HepG2 (cell line): ENCODE measurements at regions not wholly inside any gene's neighbourhood (a gene's known extent, or its start where the extent isn't known, plus 50 kb on each side); places are given as distances from the start of the nearest gene placed in this dataset.

ENCODE experiments used
- ATAC-seq: fragments of 200-7000 bp; cut with Tn5 transposase; 3 replicates; pipeline ENCODE4 v1.9.1; 2020; ENCODE audit warnings: mild to moderate bottlenecking, moderate library complexity
- BruUV-seq: library from RNA; stranded (reverse); fragments of 400-500 nt; replicated peaks from 2 replicates; lab custom pipeline; 2021; lab: Mats Ljungman, UMichigan
- CTCF ChIA-PET: fragments of 300-600 bp; formaldehyde crosslinking; extraction: SDS; loops from one replicate; lab custom pipeline; 2021; ENCODE audit warnings: low total read pairs, inconsistent platforms, low intra/inter-chr PET ratio; lab: Yijun Ruan, JAX
- POLR2A ChIA-PET: fragments of 350-600 bp; sonication (Branson Sonifier 250); formaldehyde crosslinking; loops from one replicate; lab custom pipeline; 2020; ENCODE audit warnings: antibody characterized with exemption, inconsistent platforms; lab: Yijun Ruan, JAX
- DNase-seq: peaks from one replicate; pipeline ENCODE4 v3.0.0-alpha.2; 2015; ENCODE audit warnings: low spot score
- FAIRE-seq: peaks from 3 replicates; lab custom pipeline; 2011; peaks lifted over from hg19 to GRCh38; lab: Jason Lieb, UNC
- H2AFZ ChIP-seq: one replicate; pipeline ENCODE4 v1.6.1; 2011; ENCODE audit warnings: low read length, inconsistent platforms
- H3K27ac ChIP-seq: fragments of 300-600 bp; 3 replicates; pipeline ENCODE4 v1.8.0; 2011; ENCODE audit warnings: mixed run types, mild to moderate bottlenecking, mixed read lengths, low read length, inconsistent platforms; ENCODE audit not compliant: insufficient read depth; ENCODE audit errors: extremely low read length
- H3K27me3 ChIP-seq, 2 experiments: fragments of 200-600 bp in 1 of 2; 2 replicates in 1 of 2; 3 replicates in 1 of 2; pipeline versions ENCODE4 v1.6.0 to v1.8.0; 2011; ENCODE audit warnings: low read length in 2 of 2, mild to moderate bottlenecking in 2 of 2, moderate library complexity in 2 of 2, inconsistent platforms in 1 of 2; ENCODE audit not compliant: insufficient read depth in 2 of 2, control insufficient read depth in 1 of 2
- H3K36me3 ChIP-seq, 2 experiments: fragments of 200-600 bp in 1 of 2; replicated peaks in 1 of 2; 2 replicates in 1 of 2; 3 replicates in 1 of 2; pipeline versions ENCODE4 v1.5.1 to v1.8.0; 2011; ENCODE audit warnings: low read length in 2 of 2, inconsistent platforms in 1 of 2; ENCODE audit not compliant: insufficient read depth in 2 of 2, control insufficient read depth in 1 of 2
- H3K4me1 ChIP-seq: 2 replicates; pipeline ENCODE4 v1.5.1; 2012; ENCODE audit warnings: low read length, inconsistent platforms; ENCODE audit not compliant: insufficient read depth
- H3K4me2 ChIP-seq: 2 replicates; pipeline ENCODE4 v1.6.0; 2011; ENCODE audit warnings: low read depth, low read length, inconsistent platforms
- H3K4me3 ChIP-seq, 3 experiments: fragments of 200-600 bp in 1 of 3; sonication (generic), shearing (Covaris generic) in 1 of 3; replicated peaks in 1 of 3; 2 replicates each; pipeline ENCODE4 v1.5.1; 2011 to 2016; ENCODE audit warnings: low read length in 3 of 3, inconsistent platforms in 2 of 3, low read depth in 2 of 3, mild to moderate bottlenecking in 2 of 3, control low read depth in 1 of 3, mixed read lengths in 1 of 3; ENCODE audit not compliant: insufficient read depth in 1 of 3
- H3K79me2 ChIP-seq: one replicate; pipeline ENCODE4 v1.6.1; 2011; ENCODE audit warnings: low read length, inconsistent platforms; ENCODE audit not compliant: insufficient read depth
- H3K9ac ChIP-seq: 2 replicates; pipeline ENCODE4 v1.6.0; 2011; ENCODE audit warnings: mild to moderate bottlenecking, low read depth, low read length, inconsistent platforms; ENCODE audit not compliant: insufficient read depth
- H3K9me3 ChIP-seq: 2 replicates; pipeline ENCODE4 v1.5.1; 2012; ENCODE audit warnings: mild to moderate bottlenecking, low read length
- H4K20me1 ChIP-seq: 2 replicates; pipeline ENCODE4 v1.6.0; 2011; ENCODE audit warnings: inconsistent platforms, mild to moderate bottlenecking, low read length, moderate library complexity; ENCODE audit not compliant: insufficient read depth
- EHMT2 ChIP-seq: fragments of 200-600 bp; sonication (generic); IDR thresholded peaks from 2 replicates; pipeline ENCODE4 v1.7.0; 2017; ENCODE audit warnings: antibody characterized with exemption, low read depth, low read length, borderline replicate concordance
- IRF2 ChIP-seq: IDR thresholded peaks from 2 replicates; pipeline ENCODE4 v1.6.1; 2018; ENCODE audit warnings: missing genetic modification reagents, missing compliant biosample characterization
- MZF1 ChIP-seq: sonication (generic); formaldehyde crosslinking; IDR thresholded peaks from 2 replicates; pipeline ENCODE4 v1.8.1; 2023; ENCODE audit warnings: mild to moderate bottlenecking, missing genetic modification reagents, borderline replicate concordance
- NR2C2 ChIP-seq: sonication (generic); formaldehyde crosslinking; IDR thresholded peaks from 2 replicates; pipeline ENCODE4 v1.4.0; 2020; ENCODE audit warnings: missing genetic modification reagents, mild to moderate bottlenecking, moderate library complexity, borderline replicate concordance
- SIX1 ChIP-seq: sonication (generic); formaldehyde crosslinking; IDR thresholded peaks from 2 replicates; pipeline ENCODE4 v1.4.0; 2020; ENCODE audit warnings: missing genetic modification reagents, borderline replicate concordance
- ZNF160 ChIP-seq: sonication (generic); formaldehyde crosslinking; IDR thresholded peaks from 2 replicates; pipeline ENCODE4 v1.8.0; 2022; ENCODE audit warnings: mild to moderate bottlenecking, inconsistent platforms, missing genetic modification reagents
- ZNF605 ChIP-seq: sonication (generic); formaldehyde crosslinking; IDR thresholded peaks from 2 replicates; pipeline ENCODE4 v1.8.0; 2022; ENCODE audit warnings: mild to moderate bottlenecking, missing genetic modification reagents
- WGBS: methylation state at CpG from one replicate; pipeline ENCODE4 v1.1.6; 2017; ENCODE audit warnings: low lambda C conversion rate; 5-methylcytosine and 5-hydroxymethylcytosine counted together
- in situ Hi-C: cut with HindIII; loops from 2 replicates; pipeline ENCODE4 v1.10.0; 2017; ENCODE audit warnings: low pct_unique_long_range_greater_than_20kb; ENCODE audit not compliant: extremely low pct_ligation_motif_present
- intact Hi-C: fragments of 100-400 bp; cut with micrococcal nuclease; formaldehyde crosslinking; loops from one replicate; pipeline ENCODE4 v1.10.0; 2022; ENCODE audit not compliant: unreplicated experiment
- TF ChIP-seq, protein P1 (sequence below): sonication (generic); formaldehyde crosslinking; IDR thresholded peaks from 2 replicates; pipeline ENCODE4 v1.4.0; 2020; ENCODE audit warnings: missing genetic modification reagents

- Histone ChIP-seq H3K4me2 (no peak overlapping the region), H3K4me3 (no peak overlapping the region), H3K27me3 (no peaks in the 10 kb centered on the region), H3K4me1 (peaks cover 57% of the 10 kb centered on the region), H3K9ac (no peak overlapping the region), H3K27ac (no peak overlapping the region), H3K9me3 (no peaks in the 10 kb centered on the region), H2AFZ (no peak overlapping the region), H4K20me1 (no peaks in the 10 kb centered on the region), H3K36me3 (no peaks in the 10 kb centered on the region), H3K79me2 (no peaks in the 10 kb centered on the region)
- intact Hi-C loops: no loop called here
- no TSS peak for BruUV-seq
- DNase-seq: peak; percentile 57
- no peak for ATAC-seq
- WGBS: 84% methylated on average over 7 of the region's 7 CpGs
- ChIA-PET CTCF (no interaction called here), POLR2A (no interaction called here)
- FAIRE-seq: no peak
- TF ChIP-seq EHMT2 (no peak), NR2C2 (CRISPR knock-in tag) (no peak), ZNF160 (CRISPR knock-in tag) (no peak), ZNF605 (CRISPR knock-in tag) (no peak), MZF1 (CRISPR knock-in tag) (no peak), IRF2 (CRISPR knock-in tag) (no peak), SIX1 (CRISPR knock-in tag) (no peak)
- TF ChIP-seq, protein P1, sequence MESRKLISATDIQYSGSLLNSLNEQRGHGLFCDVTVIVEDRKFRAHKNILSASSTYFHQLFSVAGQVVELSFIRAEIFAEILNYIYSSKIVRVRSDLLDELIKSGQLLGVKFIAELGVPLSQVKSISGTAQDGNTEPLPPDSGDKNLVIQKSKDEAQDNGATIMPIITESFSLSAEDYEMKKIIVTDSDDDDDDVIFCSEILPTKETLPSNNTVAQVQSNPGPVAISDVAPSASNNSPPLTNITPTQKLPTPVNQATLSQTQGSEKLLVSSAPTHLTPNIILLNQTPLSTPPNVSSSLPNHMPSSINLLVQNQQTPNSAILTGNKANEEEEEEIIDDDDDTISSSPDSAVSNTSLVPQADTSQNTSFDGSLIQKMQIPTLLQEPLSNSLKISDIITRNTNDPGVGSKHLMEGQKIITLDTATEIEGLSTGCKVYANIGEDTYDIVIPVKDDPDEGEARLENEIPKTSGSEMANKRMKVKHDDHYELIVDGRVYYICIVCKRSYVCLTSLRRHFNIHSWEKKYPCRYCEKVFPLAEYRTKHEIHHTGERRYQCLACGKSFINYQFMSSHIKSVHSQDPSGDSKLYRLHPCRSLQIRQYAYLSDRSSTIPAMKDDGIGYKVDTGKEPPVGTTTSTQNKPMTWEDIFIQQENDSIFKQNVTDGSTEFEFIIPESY (CRISPR knock-in tag): peak; percentile 57
- in situ Hi-C loops: no loop called here
These were observed 441.8 kb downstream of the RPS24 start for GRCh38 chr10:78475437-78475836.
